ENCODE measurements at regions not wholly inside any gene's neighbourhood (a gene's known extent, or its start where the extent isn't known, plus 50 kb on each side); places are given as distances from the start of the nearest gene placed in this dataset.

DNA sequence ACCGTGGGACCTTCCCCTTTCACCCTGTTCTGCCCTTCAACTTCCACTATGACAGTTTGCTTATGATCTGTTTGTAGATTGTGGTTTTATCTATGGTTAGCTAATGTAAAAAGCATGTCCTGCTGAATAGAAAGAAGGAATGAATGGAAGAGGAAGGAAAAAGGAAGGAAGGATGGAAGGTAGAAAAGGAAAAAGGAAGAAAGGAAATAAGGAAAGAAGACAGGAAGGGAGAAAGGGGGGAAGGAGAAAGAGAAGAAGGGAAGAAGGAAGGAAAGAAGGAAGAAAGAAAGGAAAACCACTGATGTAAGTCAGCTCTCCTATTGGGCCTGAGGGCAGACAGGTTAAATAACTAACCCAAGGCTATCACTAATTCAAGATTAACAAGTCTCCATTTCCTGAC is 319.1 kb upstream of the KLF3 start:
- no peak for DNase-seq

DNA sequence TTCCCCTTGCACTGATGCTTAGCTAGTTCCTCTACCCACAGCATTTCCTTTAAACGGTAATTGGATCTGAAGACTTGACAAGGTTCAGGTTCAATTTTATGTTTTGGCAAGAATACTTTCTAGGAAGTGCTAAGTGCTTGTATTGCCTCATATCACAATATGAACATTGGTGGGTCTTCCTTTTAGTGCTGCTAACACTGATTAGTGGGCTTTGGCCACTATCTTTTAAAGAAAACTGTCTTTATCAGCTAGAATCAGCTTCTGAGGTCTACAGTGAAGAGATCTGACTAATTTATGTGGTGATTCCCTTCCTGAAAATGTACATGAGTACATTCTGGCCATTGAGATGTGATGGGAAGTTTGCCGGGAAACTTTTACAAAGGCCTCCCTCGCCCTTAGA is 316.7 kb upstream of the KLF3 start:
- no peak for DNase-seq

DNA sequence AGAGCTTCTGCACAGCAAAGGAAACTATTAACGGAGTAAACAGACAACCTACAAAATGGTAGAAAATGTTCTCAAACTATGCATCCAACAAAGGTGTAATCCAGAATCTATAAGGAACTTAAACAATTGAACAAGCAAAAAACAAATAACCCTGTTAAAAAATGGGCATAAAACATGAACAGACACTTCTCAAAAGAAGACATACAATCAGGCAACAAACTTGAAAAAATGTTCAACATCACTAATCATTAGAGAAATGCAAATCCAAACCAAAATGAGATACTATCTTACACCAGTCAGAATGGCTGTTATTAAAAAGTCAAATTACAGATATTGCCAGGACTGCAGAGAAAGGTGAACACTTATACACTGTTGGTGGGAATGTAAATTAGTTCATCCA is 309.6 kb upstream of the KLF3 start:
- DNase-seq: no peak

DNA sequence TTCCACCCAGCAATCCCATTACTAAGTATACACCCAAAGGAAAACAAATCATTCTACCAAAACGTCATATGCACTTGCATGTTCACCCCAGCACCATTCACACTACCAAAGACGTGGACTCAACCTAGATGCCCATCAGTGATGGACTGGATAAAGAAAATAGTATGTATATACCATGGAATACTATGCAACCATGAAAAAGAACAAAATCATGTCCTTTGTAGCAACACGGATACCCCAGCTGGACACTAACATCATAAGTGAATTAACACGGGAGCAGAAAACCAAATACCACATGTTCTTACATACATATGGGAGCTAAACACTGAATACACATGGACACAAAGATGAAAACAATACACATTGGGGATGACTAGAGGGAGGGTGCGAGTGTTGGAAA is 309.1 kb upstream of the KLF3 start:
- DNase-seq: no peak

DNA sequence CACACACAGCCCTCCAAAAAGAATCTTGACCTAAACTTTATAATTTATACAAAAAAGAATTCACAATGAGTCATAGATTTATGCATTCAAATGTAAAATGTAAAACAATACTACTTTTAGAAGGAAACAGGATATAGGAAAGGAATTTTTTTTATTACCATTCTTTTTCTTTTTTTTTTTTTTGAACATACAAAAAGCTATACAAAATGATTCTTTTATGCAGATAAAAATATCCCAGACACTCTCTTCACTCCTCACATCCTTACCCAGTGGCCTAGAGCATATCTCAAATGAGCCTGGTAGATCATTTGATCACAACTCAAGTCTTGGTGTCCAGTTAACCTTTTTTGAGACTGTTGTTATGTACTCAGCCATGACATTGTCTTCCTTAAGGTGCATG is 307.3 kb upstream of the KLF3 start:
- no peak for DNase-seq

DNA sequence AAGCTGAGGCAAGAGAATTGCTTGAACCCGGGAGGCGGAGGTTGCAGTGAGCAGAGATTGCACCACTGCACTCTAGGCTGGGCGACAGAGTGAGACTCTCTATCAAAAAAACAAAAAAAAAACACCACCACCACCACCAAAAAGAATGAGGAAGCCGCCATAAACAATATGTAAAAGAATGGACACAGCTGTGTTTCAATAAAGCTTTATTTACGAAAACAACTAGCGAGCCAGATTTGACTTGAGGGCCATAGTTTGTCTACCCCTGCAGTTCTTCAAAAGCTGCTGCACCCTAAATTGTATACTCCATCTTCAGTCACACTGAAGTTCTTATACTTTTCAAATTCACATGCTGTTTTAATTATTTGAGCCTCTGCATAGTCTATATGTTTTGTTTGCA is 306.5 kb upstream of the KLF3 start:
- DNase-seq: no peak

DNA sequence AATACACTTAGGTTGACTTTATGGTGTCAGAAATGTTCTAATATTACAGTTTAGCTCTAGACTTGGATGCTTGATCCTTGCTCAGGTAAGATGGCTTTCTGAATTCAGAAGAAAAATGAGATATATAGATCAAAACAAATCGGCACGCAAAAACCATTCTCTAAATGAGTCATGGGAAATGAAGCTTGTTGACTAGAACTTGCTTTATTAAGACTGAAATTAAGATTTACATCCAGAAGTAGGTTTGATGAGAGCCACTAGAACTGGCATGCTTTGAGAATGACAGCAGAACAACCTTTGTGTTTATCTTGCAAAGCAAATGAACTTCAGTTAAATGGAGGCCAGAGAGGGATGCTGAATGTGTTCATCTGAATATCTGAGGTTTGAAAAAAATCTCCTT is 304.9 kb upstream of the KLF3 start:
- DNase-seq: no peak

DNA sequence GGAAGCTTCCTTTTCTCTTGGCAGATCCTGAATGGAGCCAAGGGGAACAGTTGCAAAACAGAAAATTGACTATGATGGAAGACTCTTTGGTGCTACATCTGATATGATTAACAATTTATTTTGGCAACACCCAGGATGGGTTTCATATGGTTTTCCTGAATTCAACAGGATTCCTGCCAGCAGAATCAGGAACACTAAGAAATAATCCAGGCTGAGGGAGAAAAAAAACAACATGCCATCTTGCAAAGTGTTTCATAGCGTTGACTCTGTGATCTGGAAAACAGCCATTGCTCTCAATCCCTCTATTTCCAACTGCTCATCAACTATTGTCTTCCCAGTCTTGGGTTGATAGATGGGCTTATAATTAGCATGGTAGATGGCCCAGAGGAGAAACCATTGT is 303.8 kb upstream of the KLF3 start:
- DNase-seq: no peak

DNA sequence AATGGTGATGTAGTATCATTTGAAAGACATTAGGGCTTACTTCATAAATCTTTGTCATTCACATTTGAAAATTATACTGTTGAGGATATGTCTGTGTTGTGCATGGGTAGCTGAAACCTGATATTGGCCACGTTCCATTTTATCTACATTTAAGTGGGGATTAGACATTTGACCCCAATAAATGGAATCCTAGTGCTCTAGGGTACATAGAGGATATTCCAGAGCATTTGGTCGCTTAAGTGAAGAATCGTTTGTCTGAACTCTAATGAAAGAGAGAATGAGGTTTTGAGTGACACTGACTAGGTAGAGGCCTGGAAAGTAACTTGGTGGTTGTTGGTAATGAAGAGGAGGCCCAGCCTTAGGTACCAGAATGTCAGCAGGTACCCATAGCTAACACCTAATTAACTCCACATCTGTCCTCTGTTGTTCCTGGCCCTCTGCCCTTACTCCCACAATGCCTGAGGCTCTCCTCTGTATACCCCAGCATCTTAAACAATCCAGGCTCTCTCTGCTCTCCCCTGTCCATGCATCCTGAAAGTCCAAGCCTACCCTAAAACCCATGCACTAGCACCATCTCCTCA is 299.5 kb upstream of the KLF3 start:
- DNase-seq: no peak

DNA sequence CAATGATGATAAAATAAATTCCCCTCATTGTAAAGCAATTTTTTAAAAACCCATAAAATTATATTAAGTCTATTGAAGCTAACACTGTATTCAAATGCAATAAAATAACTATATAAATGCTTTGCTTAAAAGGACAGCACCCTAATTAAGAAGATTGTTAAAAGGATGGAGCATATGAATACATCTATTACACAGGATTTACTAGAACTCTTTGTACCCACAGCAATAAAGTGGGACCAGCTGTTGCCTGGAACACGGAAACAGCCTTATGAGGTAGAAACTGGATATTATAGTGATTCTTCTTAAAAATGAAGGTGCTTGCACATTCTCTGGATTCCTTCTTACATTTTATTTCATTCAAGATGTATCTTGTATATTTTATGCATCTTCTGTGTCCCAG is 298.7 kb upstream of the KLF3 start:
- DNase-seq: no peak

DNA sequence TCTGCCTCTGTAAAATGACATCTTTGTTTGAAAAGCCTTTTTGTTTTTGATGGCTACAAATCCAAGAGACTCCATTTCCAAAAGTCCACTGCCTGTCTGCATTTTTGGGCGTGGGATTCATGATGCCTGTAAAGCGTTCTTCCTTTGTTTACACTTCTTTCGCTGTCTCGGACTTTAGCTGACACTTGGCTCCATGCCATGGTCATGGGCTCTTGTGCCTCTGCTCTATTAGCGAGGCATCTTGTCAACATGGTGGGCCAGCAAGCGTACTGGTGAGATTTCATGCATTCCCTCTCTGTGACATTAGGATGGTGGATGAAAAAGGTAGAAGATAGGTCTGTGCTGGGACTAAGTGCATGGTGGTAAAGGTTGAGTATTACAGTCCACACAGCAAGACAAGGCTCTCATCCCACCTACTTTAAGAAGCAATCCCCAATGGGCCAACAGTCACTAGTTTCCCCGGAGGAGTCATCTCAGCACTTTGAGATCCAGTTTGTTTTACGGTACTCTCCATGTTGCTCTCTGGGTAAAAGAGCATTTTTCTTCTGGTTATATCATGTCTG is 298.2 kb upstream of the KLF3 start:
- no peak for DNase-seq

DNA sequence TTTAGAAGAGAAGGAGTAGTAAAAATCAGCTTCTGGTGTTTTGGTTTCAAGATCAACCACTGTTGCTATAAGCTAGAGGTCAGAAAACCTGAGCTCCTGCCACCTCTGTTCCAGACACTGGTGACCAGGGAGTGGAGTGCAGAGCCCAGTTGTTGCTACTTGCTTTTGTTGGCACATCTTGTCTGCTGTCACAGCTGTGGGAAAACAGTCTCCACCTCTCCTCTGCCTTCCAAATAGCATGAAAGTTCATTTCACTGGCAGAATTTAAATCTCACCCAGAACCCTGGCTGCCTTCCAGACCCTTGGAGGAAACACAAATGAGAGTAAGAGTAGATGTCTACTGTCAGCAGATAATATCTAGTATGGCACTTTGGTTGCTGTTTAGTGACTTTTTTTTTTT is 297.5 kb upstream of the KLF3 start:
- peak in 1 of 6 experiments; percentile 5 for DNase-seq

DNA sequence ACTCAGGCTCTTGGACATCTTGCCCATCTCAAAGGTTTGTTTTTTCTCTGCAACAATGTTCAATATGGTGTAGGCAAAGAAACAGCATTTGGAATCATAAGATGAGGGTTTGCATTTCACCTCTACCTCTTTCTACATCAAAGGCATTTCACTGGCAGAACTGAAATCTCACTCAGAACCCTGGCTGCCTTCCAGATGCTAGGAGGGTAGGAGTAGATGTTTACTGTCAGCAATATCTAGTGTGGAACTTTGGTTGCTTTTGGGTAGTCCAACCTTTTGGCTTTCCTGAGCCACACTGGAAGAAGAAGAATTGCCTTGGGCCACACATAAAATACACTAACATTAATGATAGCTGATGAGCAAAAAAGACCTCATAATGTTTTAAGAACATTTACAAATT is 297.0 kb upstream of the KLF3 start:
- DNase-seq: peak in 1 of 6 experiments; percentile 8

DNA sequence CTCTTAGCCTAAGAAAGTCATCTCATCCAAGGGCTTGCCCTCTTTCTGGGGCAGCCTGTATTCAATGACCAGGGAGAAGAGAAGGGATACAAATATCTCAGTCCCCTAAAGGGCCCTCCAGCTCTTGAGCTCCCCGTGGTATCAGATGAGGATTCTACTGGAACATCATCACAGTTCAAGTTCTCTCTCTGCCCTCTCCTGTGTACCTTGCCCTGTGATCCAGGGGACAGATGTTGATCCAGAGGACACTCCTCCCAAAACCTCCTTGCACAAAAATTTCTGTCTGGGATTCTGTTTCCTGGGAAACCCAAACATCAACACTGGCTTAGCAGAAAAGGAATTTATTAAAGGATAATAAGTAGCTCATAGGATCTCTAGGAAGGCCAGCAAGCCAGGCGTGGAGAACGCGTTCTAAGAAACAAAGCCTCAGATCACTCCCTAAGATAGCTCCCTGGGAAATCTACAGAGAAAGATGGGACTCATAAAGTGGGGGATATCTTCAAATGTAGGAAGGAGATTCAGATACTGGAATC is 296.3 kb upstream of the KLF3 start:
- no peak for DNase-seq

DNA sequence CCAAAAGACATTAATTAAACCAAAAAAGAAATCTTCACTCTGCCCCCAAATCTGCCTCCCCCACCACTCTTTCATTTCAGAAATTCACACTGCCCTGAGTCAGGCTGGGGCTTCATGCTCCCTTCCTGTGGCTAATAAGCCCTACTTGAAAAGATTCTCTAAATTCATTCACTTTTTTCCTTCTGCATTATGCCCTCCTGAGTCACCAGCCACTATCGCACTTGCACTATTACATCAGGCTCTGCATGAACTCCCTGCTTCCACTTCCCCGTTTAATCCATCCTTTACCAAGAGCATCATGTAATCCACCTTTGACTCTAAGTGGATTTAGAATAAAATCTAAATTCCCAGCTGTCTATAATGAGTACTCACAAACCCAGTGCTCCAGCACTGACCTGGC is 295.4 kb upstream of the KLF3 start:
- no peak for DNase-seq

DNA sequence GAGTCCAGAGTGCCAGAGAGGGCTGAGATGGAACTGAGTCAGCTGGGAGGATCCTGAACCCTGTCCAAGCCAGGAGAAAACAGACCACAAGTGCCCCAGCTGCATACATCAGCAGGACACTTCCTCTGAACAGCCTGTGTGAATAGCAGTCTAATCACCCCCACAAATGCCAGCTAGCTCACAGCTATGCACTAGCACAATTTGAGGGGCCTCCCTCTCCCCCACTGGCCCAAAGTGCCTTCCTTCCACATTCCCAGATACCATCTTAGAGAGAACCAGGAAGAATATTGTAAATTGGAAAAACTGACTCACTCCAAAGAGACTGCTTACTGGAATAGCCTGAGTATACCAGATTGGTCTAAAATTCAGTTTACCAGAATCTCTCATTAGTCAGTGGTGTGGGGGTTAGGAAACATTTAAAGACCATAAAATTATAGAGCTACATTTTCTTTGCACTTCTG is 292.6 kb upstream of the KLF3 start:
- no peak for DNase-seq

DNA sequence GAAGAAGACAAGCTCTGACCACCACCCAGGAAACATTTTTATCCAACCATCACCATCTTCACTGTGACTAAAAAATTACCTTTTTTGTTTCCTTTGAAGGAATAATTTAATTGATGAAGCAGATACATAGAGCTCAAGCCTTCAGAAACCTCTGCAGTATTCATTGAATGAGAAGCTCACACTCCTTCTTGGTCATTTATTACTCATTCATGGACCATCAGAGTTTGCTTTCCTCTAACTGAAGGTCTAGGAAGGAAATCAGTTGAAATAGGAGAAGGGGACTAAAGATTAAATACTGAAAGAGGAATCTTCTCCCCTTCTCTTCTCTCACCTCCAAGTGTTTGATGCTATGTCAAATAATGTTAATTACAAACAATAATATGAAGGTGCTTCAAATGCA is 290.6 kb upstream of the KLF3 start:
- no peak for DNase-seq

DNA sequence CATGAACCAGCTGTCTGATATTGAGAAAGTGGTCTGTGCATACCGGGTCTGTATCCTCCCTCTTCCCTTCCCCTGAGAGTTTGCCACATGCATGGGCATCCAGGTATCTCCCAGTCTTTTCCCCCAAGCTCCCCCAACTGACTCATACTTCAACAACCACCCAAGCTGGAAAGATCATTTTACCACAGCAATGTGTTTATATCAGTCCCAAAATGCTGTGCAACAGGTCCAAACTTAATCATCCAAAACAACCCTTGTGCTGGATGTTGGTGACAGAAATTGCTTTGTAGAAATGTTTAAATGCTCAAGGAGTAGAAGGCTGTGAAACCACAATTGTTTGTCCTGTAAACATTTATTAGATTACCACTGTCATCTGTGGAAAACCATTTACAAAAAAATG is 286.8 kb upstream of the KLF3 start:
- no peak for DNase-seq

DNA sequence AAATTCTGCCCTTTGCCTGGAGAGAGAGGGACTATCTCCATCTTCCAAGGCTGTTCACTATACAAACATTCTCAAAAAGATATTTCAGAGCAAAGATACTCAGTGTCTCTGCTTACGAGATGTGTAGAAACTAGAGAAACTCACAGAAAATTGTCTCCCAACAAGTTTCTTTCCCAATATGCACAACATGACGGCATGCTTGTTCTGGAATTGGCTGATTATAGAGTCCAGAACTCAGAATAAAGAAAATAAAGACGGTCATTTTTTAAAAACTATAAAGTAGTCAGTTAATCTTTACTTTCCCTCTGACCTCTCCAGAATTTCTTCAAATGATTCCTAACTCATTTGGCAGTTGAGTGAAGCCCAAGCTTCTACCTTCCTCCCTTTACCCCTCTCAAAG is 285.5 kb upstream of the KLF3 start:
- DNase-seq: no peak

DNA sequence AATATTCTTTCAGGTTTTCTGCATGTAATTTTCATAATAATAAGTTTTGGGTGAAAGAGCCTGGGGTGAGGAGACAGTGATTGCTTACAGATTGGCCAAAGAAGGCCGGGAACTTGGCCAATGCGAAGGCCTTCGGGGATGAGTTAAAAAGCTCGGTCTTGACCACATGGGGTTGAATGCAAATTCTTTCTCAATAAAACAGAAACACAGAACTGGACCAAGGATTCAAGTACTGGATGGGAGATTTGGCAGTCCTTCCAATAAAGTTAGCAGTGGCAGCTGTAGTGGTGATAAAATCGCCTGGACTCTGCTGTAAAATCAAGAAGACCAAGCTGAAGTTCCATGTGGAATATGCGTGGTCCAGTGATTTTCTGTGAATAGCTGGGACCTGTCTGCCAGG is 282.2 kb upstream of the KLF3 start:
- DNase-seq: no peak

DNA sequence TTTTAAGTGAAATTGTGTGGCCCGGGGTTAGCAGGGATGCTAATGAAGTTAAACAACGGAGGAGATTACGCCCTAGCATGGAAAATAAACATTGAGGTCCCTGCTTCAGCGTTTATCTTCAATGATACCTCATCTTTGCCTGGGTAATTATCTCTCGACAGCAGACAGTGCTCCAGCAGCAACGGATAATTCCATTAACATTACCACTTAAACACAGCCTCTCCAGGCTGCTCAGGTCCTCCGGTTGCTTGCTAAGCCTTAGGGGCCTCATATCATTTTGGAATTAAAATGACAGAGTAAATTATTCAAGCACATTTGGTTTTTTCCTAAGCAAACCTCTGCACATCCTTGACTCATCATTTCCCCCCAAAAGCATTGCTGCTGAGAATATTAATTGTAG is 281.5 kb upstream of the KLF3 start:
- no peak for DNase-seq

DNA sequence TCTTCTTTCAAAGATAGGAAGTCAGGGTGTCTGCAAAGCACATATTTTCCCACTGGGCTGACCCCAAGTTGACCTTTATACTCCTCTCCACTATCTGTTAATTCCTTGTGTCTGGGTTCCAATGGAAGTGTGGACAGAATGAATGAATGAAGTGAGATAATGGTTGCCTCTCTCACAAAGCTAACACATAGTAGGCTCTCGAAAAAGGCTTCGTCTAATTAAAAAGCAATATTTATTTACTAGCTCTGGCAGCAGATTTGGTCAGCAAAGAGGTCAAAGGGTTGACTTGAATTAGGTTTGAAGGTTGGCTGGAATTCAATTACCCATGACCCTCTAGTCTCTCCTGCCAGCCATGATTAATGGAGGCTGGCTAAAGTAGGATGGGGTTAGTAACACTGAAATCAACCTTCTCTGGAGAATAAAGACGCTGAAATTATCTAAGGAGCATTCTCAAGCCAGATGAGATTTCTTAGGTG is 280.3 kb upstream of the KLF3 start:
- DNase-seq: no peak

DNA sequence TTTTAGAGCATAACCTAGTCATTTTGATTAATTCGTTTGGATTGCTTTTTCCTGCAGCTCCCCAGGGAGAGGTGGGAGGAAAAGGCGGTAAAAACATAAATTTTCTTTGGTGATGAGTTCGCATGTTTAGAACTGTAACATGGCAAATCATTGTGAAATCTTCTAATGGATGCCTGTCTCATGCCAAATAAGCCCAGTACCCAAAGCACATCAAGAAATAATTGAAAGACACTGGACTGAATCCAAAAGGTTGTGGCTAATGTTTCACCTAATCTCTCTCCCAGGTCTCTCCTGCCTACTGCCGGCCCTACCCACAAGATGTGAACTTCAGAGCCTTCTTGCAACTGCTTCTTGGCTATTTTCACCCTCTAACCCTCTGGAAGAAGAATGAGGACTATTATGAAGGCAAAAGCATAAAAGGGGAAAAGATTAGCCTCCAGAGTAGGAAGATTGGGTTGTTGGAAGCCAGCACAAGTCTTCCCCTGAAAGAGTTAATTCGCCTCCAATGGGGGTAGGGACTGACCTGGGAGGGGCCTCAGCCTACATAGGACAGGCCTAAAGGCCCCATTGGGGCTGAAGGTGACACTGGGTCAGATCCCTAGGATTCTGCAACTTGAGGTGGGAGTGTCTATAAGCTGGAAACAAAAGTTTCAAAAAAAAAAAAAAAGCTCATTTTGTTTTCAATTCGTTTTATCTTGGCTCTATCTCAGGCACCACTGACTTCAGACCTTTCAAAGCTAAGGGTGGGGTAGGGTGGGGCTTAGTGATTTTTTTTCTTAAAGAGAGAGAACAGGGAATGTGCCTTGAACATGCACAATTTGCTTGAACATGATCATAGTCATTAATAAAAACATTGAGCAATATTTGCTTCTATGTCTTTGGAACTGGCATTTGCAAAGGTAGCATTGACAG is 278.6 kb upstream of the KLF3 start:
- peak in 2 of 6 experiments; percentile 8 to 40 for DNase-seq

DNA sequence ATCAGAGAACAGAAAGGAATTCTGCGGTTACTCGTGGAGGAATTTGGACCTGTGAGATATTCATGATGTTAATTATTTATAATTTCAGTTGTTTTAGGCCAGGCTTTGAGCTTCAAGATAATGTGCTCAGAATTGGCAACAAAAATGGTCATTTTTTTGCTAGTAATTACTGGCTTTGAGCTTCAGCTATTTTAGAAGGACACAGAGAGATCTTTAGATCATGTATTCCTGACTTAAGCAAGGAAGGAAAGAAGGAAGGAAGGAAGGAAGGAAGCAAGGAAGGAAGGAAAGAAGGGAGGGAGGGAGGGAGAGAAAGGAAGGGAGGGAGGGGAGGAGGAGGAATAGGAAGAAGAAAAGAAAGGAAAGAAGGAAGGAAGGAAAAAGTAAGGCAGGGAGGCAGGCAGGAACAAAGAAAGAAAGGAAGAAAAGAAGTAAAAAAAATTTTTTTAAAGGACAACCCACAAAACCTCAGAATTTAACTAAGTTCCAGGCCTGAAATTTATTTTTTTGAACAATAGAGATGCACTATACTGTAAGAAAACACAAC is 277.9 kb upstream of the KLF3 start:
- DNase-seq: no peak
